IPS DF 19.7 (cell line): ENCODE measurements at regions not wholly inside any gene's neighbourhood (a gene's known extent, or its start where the extent isn't known, plus 50 kb on each side); places are given as distances from the start of the nearest gene placed in this dataset.
A peak's percentile ranks its signal among the peaks of the same experiment; 100 is the strongest.

Experiments
- DNase-seq: peaks from one replicate; pipeline ENCODE4 v3.0.0-alpha.2; 2013; ENCODE audit warnings: low read depth, low spot score

DNA sequence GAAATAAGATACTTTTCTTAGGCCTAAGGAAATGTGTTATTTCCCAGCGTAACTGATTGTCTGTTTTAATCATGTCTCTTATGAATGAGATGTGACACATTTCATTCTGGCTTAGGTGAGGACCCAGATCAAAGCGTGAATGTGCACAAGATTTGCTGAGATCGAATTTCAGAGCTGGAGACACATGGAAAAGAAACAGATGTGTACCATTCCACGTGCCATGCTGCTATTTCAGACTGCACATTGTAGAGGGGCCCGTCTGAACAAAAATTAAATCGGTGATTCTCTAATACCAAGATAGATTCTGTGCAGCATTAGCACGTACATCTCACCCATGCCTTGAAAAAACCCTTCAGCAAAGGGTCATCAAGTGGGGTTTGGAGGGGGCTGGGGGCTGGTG lies 290.4 kb downstream of the AACS start:
- DNase-seq = no peak

DNA sequence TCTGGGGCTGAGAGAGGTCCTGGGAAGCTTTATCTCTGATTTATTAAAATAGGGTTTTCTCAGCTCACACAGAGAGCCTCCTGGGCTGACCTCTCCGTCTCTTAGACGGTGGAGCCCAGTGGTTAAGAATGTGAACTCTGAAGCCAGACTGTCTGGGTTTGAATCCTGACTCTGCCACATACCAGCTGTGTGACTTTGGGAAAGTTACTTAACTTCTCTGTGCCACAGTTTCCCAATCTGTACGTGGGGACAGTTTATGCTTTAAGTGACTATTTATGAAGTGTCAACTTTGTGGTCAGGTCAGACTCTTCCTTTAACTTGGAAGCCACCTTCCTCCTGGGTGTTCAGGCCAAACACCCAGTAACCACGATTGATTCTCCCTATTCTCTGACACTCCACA lies 290.9 kb downstream of the AACS start:
- no peak for DNase-seq

DNA sequence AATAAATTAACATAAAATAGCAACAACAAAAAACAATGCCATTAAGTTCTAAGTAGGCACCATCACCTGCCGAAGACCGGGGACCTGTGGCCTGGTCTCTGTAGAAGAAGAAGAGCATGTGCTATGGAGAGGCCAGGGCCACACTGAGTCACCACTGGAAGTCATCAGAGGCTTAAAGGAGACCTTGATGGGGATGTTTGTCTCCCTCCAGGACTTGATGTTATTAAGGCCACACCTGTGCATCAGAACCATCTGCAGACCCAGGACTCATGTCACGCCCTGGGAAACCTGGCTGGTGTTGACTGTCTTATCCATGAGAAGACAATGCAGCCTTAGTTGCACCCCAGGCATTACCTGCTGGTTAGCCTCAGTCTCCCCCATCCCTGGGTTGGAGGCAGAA lies 292.3 kb downstream of the AACS start:
- no peak for DNase-seq

DNA sequence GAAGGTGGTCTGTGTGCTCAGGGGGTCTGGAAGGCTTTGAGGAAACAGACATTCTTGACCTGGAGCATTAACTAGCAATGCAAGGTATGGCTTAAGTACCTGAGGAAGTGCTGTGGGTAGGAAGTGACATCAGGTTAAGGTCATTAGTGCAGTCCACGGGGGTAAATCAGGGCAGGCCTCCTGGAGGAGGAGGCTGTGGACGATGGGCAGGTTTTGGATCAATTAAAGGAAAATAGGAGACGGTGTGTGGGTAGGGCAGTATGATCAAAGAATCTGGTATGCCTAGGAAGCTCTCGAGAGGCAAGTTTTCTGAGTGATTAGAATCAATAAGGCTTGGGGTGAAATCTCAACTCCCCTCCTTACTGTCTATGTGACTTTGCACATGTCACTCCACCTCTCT lies 295.3 kb downstream of the AACS start:
- no peak for DNase-seq

DNA sequence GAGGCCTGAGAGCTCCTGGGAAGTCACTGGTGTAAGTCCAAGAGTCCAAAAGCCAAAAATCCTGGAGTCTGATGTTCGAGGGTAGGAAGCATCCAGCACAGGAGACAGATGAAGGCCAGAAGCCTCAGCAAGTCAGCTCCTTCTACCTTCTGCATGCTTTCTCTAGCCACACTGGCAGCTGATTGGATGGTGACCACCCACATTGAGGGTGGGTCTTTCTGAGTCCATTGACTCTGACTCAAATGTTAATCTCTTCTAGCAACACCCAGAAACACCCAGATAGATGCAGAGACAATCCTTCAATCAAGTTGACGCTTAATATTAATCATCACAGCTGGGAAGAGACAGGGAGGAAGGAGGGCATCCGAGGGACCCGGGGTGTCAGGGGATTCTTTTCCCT lies 305.8 kb downstream of the AACS start:
- no peak for DNase-seq

DNA sequence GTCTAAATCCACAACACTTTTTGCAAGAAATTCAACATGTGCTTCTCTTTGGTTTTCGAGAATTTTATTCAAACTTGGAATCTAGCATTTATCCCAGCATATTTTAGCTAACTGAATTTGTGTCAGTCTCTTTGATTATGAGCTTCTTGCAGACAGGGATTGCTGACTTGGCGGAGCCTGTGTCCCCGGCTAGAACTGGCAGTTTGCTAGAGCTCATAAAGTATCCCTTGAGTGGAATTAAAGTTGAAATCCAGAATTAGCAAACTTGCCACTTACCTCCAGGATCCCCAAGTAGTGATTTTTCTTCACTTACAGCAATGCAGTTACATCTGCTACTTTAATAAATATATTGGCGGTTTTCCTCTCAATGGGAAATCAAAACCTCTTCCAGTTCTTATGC lies 306.9 kb downstream of the AACS start:
- DNase-seq = no peak

DNA sequence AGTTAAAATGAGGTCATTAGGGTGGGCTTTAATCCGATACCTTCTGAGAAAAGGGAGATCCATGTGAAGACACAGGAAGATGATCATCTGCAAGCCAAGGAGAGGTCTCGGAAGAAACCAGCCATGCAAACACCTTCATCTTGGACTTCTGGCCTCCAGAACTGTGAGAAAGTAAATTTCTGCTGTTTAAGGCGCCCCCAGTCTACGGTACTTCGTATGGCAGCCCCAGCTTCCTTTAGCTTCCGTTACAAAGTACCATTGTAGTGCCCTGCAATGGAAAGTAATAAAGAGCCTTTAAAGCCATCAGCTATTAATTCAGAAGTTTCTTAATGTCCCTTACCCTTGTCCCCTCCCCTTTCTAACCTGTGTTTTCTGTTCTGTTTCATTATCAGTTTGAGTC lies 308.1 kb downstream of the AACS start:
- DNase-seq = no peak

DNA sequence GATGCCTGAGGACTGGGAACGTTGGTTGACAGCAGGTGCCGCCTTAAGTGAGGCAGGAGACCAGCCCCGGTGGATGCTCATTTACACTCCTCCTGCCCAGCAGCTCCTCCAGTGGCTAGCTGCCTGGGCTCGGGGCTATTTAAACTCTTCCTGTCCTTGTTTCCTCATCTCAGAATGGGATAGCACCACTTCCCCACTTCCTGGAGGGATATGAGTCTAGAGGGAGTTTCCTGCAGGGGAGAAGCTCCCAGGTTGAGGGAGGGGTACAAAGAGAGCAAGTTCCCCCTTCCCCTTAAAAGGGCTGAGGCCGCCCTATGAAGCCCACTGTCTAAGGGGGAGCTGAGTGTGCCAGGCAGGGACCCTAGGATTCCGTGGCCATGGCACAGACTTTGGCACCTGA lies 311.2 kb downstream of the AACS start:
- DNase-seq = no peak

DNA sequence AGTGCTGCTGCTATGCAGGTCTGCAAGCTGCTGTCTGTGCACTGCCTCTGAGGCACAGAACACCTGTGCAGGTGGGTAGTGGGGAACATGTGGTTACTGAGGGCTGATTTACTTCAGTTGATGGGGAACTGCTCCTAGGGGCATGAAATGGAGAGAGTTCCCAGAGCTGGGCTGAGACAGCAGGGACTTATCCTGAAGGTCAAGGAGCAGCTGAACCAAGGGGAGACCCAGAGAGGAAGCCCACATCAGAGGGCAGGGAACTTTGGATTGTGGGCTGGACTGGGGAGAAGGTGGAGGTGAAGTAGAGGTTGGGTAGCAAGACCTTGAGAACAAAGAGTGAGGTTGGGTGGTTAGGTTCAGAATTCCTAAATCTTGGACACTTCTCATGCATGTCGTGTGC lies 311.9 kb downstream of the AACS start:
- no peak for DNase-seq

DNA sequence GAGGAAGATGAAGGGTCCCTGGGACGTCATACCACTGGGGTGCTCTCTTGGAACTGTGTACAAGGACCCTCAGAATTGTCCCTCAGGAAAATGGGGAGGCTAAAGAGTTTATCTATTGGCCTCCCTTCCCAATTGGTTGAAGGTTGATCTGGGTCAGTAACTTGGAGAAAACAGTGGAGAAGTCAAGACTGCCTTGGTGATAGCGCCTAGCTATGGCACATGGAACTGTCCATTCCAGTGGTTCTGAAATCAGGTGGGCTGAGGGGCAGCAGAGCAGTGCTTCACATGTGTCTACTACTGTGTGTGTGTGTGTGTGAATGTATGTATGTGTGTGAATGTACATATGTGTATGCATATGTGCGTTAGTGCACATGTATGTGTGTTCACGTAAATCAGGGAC lies 316.1 kb downstream of the AACS start:
- DNase-seq = no peak

DNA sequence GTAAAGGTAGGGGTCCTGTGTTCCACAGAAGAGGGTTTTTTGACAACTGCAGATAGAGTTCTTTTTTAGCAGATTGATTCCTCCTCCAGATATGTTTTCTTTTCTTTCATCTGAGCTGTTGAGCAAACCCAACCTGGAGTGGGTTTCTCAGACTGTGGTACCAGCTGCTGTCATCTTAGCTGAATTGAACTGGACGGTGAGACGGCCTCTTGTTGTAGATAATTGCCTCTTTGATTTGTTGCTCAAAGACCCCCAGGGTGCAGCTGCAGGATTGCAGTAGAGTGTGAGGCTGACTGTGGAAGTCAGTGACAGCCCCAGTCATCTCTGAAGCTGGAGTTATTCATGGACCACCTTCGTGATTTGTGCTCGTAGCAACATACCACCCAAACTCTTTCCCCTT lies 317.7 kb downstream of the AACS start:
- no peak for DNase-seq

DNA sequence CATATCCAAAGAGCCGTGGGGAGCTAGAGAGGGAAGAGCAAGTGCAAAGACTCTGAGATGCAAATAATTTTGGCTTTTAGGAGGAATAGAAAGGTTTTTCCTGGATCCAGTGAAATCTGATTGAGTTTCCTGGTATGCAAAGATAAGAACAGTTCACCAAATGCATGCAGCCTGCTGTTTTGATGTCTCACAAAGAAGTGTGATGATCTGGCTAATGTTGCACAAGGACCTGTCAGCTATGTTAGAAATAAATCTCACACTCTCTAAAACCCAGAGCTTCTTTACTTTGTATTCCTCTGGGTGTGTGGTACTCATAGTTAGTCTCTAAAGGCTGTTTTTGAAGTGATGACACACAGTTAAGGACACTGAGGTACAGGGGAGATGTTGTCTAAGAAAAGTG lies 321.4 kb downstream of the AACS start:
- no peak for DNase-seq

DNA sequence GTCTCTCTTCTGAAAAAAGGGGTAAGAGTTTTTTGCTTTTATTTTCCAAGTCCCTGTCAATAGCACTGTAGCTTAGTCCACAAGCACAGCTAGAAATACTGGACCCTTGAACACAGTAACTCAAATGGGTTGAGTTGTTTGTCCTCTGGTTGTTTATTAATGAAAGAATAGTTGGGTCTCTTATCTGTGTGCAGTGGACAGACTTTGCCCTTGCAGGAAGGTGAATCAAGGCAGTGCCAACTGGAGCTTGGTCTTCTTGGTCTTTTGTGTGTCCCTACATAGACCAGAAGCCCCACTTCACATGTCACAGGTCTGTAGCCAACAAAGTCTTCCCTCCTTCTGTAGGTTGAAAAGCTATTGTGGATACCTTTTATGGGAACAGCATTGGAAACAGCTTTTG lies 322.0 kb downstream of the AACS start:
- no peak for DNase-seq

DNA sequence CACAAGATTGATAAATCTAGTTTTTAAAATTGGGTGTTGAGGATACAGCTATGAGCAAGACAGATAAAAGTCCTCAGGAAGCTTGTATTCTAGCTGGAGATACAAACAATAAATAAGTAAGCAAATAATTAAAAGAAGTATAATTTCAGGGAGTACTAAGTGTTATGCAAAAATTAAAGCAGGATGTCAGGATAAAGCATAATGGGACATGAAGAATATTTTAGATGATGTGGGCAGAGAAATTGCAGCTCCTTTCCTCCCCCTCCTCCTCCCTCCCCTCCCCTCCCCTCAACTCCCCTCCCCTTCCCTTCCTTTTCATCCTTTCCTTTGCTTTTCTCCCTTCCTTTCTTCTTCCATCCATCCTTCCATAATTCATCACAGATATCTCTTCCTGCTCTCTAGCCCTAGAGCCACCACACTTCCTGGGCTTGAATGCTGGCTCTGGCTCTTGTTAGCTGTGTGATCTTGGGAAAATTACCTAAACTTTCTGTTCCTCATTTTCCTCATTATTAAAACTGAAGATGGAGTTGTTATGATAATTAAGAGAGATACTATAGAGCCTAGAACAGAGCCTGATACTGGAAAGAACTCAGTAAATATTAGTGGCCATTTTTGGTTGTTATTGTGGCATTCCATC lies 323.9 kb downstream of the AACS start:
- no peak for DNase-seq

DNA sequence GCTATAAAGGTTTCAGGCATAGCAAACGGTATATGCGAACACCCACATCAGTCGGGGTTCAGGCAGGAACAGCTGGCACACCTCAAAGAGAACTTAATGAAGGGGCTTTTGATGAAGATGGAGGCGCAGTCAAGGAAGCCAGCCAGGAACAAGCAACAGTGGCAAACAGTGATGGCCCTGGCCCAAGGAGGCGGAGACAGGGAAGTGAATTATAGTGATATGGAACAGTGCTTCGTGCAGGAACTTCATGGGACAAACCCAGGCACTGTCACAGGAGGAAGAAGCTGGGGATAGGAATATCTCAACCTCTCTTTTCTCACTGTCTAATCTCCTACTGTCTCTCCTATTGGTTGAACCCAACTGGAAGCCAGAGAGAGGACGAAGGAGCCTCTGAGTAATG lies 328.3 kb downstream of the AACS start:
- DNase-seq = no peak

DNA sequence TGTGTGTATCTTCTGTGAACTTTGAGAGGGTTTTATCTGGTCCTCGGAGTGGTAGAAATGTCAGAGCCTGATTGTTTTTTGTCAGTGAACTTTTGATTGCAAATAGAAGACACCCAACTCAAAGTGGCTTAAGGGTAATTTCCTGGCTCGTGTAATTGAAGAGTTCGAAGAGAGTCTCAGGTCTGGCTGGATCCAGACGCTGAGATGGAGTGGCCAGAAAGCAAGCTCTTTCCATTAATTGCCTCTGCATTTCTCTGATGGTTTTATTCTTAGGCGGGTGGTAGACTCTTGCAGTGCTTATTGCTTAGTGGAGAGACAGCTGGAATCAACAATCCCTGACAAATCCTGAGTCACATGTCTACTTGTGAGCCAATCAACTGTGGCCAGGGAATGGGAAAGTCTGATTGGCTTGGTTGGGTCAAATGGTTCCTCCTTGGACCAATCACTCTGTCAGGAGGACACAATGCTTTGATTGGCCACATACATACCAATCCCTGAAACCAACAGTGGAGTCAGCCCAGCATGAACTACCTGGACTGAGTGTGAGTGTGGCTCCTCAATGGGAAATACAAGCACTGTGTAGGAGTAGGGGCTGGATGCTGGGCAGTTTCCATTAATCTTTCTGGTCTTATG lies 330.5 kb downstream of the AACS start:
- DNase-seq = no peak

DNA sequence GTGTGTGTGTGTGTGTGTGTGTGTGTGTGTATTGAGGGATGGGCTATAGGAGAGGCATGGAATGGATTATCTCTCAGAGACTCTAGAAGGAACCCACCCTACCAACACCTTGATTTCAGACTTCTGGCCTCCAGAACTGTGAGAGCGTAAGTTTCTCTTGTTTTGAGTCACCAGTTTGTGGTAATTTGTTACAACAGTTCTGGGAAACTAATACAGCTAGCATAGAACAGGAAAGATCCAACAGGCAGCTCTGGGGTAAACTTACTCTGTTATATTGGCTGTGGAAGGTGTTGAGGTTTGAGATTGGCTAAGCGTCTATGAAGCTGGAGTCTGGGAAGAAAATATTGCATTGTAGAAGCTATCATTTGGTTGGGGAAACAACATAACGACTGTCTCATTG lies 334.3 kb downstream of the AACS start:
- no peak for DNase-seq

DNA sequence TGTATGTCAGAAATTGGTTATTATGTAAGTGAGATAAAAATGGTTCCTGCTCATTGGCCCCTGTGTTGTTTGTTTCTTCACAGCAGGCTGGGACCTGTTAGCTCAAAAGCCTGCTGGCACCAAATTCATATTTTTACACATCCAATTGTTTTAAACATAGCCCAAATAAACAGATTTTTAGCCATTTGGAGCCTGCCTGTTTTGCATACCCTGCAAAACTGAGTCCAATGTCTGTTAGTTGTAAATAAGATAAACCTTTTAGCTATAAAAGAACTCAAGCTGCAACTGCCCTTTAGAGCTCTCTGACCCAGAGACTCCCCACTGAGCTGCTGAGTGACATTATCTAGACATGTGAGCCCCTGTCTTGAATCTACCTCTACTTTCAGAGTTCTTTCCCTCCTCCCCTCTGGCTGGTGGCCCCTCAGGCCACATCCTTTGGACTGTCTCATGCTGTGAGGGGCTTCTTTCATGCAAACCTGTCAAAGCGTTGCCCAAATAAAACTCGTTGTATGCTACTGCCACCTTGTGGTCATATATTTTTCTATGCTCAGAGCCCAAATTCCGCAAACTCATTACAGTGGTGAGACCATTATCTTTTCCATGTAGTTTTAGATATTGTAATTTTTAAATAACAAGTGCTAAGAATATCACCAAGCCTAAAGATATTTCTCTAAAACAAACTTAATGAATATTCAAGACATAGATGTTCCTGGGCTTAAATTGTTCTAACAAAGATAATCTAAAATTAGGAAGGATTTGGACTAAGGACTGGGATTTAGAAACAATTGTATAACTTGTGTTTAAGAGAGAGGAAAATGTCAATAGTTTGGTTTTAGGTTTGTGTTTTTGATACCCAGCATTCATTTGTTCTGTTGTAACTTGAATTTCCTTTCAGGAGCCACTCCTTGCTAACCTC lies 337.9 kb downstream of the AACS start:
- peak; percentile 84 for DNase-seq

DNA sequence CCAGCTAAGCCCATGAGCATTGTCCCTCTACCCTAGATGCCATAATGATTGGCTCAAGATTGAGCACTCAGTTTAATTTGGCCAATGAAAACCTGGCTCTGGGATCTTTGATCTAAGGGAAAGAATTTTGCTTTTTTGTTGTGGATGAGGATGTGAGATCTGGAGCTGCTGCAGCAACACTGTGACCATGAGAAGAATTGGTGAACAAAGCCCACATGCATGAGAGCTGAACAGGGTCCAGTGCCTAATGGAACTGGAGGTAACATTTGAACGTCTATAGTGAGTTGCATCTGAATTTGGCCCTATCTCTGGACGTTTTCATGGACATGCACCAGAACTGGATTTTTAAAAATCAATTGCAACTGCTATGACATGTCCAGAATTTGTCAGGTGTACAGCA lies 338.6 kb downstream of the AACS start:
- DNase-seq = no peak

DNA sequence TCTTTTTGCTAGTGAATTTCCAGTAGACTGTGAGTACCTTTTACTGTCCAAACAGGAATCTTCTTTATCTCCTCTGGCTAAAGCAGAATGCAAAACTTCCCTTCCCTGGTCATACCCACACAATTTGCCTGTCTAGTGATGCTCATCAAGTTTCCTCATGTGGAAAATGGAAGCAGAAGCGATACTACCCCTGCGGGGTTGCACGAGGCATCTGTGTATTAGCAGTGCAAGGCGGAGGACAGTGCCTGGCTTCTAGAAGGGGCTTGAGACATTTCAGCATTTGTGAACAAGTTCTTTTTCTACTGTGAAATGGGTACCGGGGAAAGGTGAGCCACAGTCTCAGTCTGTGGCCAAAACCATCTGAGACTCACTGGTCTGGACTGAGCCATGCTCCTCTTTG lies 340.9 kb downstream of the AACS start:
- DNase-seq = no peak

DNA sequence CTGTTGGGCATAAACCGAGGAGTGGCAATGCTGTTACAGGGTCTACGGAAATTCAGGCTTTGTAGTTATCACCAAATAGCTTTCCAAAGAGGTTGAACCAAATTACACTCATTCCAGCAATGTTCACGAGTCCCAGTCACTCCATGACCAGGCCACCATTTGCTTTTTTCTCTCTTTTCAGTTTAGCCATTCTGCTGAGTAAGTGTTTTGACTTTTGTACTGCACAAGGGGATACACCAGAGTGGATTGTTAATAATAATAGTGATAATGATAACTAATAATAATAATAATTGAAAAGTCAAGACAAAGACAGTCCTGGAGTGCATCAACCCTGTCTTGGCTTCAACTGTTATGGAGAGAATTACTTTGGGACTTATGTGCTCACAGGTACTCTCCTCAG lies 343.5 kb downstream of the AACS start:
- DNase-seq = no peak

DNA sequence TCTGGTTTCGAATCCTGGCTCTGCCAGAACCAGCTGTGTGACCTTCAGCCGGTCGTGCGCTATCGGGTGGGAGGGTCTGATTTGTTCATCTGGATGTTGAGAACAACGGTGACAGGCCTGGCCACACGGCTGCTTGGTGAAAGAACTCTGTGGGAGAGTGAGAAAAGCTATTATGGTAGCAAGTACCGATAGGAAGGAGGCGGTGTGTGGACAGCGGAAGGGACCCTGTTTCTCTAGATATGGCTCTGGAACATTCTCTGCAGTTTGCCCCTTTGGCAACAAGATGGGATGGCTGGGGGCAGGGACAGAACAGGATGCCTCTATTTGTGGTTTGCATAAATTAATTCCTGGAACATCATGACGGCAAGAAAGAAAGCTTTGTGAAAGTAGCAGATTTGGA lies 347.3 kb downstream of the AACS start:
- DNase-seq = no peak

DNA sequence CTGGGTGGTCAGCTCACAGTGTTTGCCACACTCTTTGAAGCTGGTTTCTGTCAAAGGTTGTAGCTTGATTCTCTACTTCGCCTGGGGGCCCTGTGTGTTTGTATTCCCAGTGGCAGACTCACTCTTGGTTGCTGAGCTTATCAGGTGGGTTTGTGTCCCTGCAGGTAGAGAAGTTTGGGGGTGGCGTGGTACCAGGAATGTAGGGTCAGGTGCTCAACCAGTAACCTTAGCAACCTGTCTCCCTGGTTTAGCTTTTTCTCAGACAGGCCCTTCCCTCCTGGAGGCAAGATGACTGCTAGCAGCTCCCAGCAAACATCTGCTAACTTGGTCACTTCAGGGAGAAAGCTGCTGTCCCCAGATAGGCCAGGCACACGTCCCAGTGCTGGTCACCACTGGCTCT lies 352.2 kb downstream of the AACS start:
- no peak for DNase-seq
